ENCODE measurements at regions not wholly inside any gene's neighbourhood (a gene's known extent, or its start where the extent isn't known, plus 50 kb on each side); places are given as distances from the start of the nearest gene placed in this dataset.

DNA sequence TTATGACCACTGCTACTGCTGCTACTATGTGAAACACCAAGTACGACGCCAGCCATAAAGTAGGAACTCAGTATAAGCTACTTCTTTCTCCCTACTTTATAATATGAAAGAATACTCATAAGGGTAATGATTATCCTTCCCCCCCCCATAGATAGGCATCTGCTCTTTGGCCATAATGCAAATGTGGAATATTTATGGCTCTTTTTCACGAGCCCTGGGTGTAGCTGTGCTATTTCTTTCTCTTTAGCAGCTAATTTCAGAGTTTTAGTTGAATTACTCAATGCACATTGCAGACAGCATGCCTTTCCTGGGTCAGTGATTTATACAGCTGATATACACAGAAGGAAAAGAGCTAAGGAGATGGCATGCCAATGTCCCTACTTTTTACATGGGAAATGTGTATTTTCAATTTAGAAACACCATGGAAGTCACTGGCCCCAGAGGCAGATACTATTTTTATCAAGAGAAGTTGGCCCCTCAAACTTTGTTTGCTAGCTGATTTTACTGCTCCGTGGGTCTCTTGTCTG is 234.1 kb upstream of the KIAA1217 start:
- no peaks in the 10 kb centered on the region for H3K36me3 ChIP-seq (ENCODE audit: insufficient read depth)
- no peak overlapping the region for H3K9ac ChIP-seq
- H3K79me2 ChIP-seq (ENCODE audit: insufficient read depth, low read depth) = no peaks in the 10 kb centered on the region
- no peak overlapping the region for H3K4me3 ChIP-seq (IDR thresholded peaks at IDR 0.05; ENCODE audit: insufficient read depth, low read depth, low read length)
- H3K4me1 ChIP-seq (ENCODE audit: low read depth, poor library complexity, severe bottlenecking) = no peaks in the 10 kb centered on the region
- H2AFZ ChIP-seq (ENCODE audit: low read depth) = no peak overlapping the region
- no peaks in the 10 kb centered on the region for H3K27me3 ChIP-seq (ENCODE audit: insufficient read depth, low read depth)
- no peaks in the 10 kb centered on the region for H4K20me1 ChIP-seq (ENCODE audit: insufficient read depth)
- TF ChIP-seq, protein P1, sequence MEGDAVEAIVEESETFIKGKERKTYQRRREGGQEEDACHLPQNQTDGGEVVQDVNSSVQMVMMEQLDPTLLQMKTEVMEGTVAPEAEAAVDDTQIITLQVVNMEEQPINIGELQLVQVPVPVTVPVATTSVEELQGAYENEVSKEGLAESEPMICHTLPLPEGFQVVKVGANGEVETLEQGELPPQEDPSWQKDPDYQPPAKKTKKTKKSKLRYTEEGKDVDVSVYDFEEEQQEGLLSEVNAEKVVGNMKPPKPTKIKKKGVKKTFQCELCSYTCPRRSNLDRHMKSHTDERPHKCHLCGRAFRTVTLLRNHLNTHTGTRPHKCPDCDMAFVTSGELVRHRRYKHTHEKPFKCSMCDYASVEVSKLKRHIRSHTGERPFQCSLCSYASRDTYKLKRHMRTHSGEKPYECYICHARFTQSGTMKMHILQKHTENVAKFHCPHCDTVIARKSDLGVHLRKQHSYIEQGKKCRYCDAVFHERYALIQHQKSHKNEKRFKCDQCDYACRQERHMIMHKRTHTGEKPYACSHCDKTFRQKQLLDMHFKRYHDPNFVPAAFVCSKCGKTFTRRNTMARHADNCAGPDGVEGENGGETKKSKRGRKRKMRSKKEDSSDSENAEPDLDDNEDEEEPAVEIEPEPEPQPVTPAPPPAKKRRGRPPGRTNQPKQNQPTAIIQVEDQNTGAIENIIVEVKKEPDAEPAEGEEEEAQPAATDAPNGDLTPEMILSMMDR (conservative IDR thresholded peaks at IDR 0.05; ENCODE audit: low read depth, low read length) = no peak
- H3K4me2 ChIP-seq = no peak overlapping the region
- no peak overlapping the region for H3K27ac ChIP-seq

DNA sequence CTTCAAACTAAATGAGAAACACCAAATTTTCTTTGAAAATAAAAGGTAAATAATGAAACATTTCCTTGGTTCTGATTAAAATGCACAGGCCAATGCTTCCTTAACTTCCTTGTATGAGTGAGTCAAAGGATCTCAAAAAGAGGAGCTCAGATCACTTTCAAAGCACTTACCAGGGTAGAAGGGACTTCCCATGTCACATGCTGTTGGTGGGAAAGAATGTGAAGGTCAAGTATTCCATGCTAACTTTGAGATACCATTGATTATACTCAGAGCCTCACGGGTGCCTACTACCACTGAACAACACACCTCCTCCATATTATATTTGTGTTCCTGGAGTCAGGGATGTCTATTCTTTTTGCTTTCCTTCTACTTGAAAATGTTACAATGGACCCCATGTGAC is 233.5 kb upstream of the KIAA1217 start:
- H3K4me1 ChIP-seq (ENCODE audit: low read depth, poor library complexity, severe bottlenecking) = no peaks in the 10 kb centered on the region

DNA sequence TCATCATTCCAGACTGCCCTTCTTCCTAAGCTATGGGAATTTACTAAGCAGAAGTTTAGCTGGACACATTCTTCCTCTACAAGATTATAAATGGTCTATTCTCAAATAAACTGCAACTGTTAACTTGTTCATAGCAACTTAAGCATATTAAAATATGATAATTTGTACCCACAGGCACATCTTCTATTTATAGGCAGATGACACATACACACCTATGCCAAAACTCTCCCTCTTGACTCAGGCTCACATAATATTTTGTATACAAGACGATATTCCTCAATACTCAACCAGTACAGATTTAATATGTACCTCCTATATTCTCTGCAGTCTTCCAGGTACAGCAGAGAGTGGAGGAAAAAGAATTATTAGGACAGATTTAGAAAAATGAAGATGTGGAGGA is 232.7 kb upstream of the KIAA1217 start:
- no peaks in the 10 kb centered on the region for H4K20me1 ChIP-seq (ENCODE audit: insufficient read depth)
- no peak overlapping the region for H2AFZ ChIP-seq (ENCODE audit: low read depth)
- no peaks in the 10 kb centered on the region for H3K36me3 ChIP-seq (ENCODE audit: insufficient read depth)
- H3K4me1 ChIP-seq (ENCODE audit: low read depth, poor library complexity, severe bottlenecking) = no peaks in the 10 kb centered on the region
- TF ChIP-seq, protein P1 (conservative IDR thresholded peaks at IDR 0.05; ENCODE audit: low read depth, low read length) = no peak
- no peaks in the 10 kb centered on the region for H3K79me2 ChIP-seq (ENCODE audit: insufficient read depth, low read depth)
- H3K27me3 ChIP-seq (ENCODE audit: insufficient read depth, low read depth) = no peaks in the 10 kb centered on the region
- no peak overlapping the region for H3K27ac ChIP-seq
- no peak overlapping the region for H3K4me3 ChIP-seq (IDR thresholded peaks at IDR 0.05; ENCODE audit: insufficient read depth, low read depth, low read length)
- H3K4me2 ChIP-seq = no peak overlapping the region
- no peak overlapping the region for H3K9ac ChIP-seq

More for the DNA sequence above, 233.5 kb upstream of the KIAA1217 start:
- Histone ChIP-seq H3K4me2 (no peak overlapping the region), H3K9ac (no peak overlapping the region), H4K20me1 (ENCODE audit: insufficient read depth) (no peaks in the 10 kb centered on the region), H3K27me3 (ENCODE audit: insufficient read depth, low read depth) (no peaks in the 10 kb centered on the region), H3K4me3 (IDR thresholded peaks at IDR 0.05; ENCODE audit: insufficient read depth, low read depth, low read length) (no peak overlapping the region), H2AFZ (ENCODE audit: low read depth) (no peak overlapping the region), H3K36me3 (ENCODE audit: insufficient read depth) (no peaks in the 10 kb centered on the region), H3K27ac (no peak overlapping the region), H3K79me2 (ENCODE audit: insufficient read depth, low read depth) (no peaks in the 10 kb centered on the region)
- TF ChIP-seq, protein P1 (conservative IDR thresholded peaks at IDR 0.05; ENCODE audit: low read depth, low read length) = no peak

DNA sequence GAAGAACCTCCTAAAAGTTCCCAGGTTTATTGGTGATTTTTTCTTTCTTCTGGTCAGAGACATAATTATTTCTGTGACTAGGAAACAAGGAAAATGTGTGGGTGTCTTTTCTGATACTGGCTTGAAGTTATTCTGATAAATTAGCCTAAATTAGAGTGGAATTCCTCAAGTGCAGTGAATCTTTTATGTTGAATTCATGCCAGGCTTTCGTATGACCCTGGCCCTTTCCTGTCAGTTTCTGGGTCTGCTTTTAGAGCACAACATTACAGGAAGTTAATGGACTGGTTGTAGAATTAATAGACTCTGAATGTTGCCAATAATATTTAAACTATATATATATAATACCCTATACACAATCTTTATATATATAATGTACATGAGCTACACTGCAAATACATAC is 230.6 kb upstream of the KIAA1217 start:
- Histone ChIP-seq H2AFZ (ENCODE audit: low read depth) (no peak overlapping the region), H3K27ac (no peak overlapping the region), H3K36me3 (ENCODE audit: insufficient read depth) (no peaks in the 10 kb centered on the region), H4K20me1 (ENCODE audit: insufficient read depth) (no peaks in the 10 kb centered on the region), H3K4me2 (no peak overlapping the region), H3K27me3 (ENCODE audit: insufficient read depth, low read depth) (no peaks in the 10 kb centered on the region), H3K79me2 (ENCODE audit: insufficient read depth, low read depth) (no peaks in the 10 kb centered on the region), H3K4me1 (ENCODE audit: low read depth, poor library complexity, severe bottlenecking) (no peaks in the 10 kb centered on the region), H3K9ac (no peak overlapping the region), H3K4me3 (IDR thresholded peaks at IDR 0.05; ENCODE audit: insufficient read depth, low read depth, low read length) (no peak overlapping the region)
- TF ChIP-seq, protein P1 (conservative IDR thresholded peaks at IDR 0.05; ENCODE audit: low read depth, low read length) = no peak

Measured in KMS-11 (cell line).